ENCODE measurements at regions not wholly inside any gene's neighbourhood (a gene's known extent, or its start where the extent isn't known, plus 50 kb on each side); places are given as distances from the start of the nearest gene placed in this dataset.
A peak's percentile ranks its signal among the peaks of the same experiment; 100 is the strongest.

DNA sequence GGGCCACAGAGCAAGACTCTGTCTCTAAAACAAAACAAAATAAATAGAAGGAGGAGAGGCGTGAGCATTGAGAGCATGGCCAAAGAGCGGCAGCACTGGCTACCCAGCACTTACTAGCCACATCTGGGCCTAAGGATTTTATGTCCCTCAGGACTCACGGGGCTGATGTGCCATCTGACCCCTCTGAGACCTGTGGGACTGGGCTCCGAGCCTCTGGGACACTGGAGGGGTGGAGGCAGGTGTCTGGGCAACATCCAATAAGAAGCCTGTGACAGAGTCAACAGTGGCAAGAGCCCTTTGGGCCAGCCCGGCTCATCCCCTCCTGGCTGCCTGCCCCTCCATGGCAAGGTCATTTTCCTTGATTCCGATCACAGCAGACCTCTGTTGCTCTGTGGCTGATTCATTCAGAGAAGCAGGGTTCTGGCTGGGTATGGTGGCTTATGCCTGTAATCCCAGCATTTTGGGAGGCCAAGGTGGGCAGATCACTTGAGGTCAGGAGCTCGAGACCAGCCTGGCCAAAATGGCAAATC, 60.7 kb downstream of the RRM2 start:
- no peaks in the 10 kb centered on the region for H3K9me3 Mint-ChIP-seq
- no peaks in the 10 kb centered on the region for H3K27me3 Mint-ChIP-seq
- no peaks in the 10 kb centered on the region for H3K4me1 Mint-ChIP-seq (ENCODE audit: low read depth in 2 of 2)
- H3K4me3 Mint-ChIP-seq: no peak overlapping the region
- DNase-seq (no peak), ATAC-seq (replicated peaks) (no peak)
- no peaks in the 10 kb centered on the region for H3K36me3 Mint-ChIP-seq (ENCODE audit: insufficient read depth)
- H3K27ac Mint-ChIP-seq: no peak overlapping the region

DNA sequence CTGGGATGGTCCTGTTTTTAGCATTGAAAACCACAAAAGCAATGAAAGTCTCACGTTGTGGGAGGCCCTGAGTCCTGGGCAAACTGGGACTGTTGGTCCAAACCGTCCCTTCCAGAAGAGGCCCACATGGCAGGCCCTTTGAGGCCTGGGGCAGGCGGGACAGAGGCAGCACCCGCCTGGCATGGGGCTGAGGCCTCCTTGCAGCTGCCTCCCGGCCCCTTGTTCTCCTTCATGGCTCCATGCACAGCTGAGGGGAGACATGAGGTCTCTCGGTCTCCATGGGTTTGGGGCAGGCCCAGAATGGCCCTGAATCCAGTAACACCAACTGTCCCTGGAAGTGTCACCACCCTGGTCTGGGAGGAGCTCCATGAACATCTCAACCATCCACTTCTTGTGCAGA, 61.9 kb downstream of the RRM2 start:
- DNase-seq: no peak
- H3K27me3 Mint-ChIP-seq: no peaks in the 10 kb centered on the region
- H3K9me3 Mint-ChIP-seq: peaks cover 0 to under 1% of the 10 kb centered on the region in 2 donors
- no peaks in the 10 kb centered on the region for H3K36me3 Mint-ChIP-seq (ENCODE audit: insufficient read depth)
- no peaks in the 10 kb centered on the region for H3K4me1 Mint-ChIP-seq (ENCODE audit: low read depth in 2 of 2)
- no peak for ATAC-seq (replicated peaks)
- H3K27ac Mint-ChIP-seq: no peak overlapping the region
- no peak overlapping the region for H3K4me3 Mint-ChIP-seq

DNA sequence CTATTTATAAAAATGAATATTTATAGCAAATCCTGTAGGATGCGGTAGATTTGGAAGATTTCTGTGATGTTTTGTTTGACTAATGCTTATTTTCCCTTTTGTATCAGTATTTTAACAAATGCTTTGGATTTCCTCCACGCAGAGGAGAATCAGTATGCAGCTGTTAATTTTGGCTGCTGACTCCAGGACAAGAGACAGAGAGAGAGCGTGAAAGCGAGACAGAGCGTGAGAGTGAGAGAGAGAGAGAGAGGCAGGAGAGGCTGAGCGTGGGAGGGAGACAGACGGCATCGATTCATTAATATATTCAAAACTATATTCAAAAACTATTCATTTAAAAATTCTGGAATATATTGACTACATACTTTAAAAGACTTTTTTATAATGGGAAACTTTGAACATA, 62.5 kb downstream of the RRM2 start:
- ATAC-seq (replicated peaks) (no peak), DNase-seq (no peak)
- peaks cover 4 to 7% of the 10 kb centered on the region in 2 donors for H3K9me3 Mint-ChIP-seq
- H3K27me3 Mint-ChIP-seq: no peaks in the 10 kb centered on the region
- H3K36me3 Mint-ChIP-seq (ENCODE audit: insufficient read depth): no peaks in the 10 kb centered on the region
- peak overlapping the region in 1 of 2 donors; percentile 42 for H3K27ac Mint-ChIP-seq
- no peaks in the 10 kb centered on the region for H3K4me1 Mint-ChIP-seq (ENCODE audit: low read depth in 2 of 2)
- no peak overlapping the region for H3K4me3 Mint-ChIP-seq

DNA sequence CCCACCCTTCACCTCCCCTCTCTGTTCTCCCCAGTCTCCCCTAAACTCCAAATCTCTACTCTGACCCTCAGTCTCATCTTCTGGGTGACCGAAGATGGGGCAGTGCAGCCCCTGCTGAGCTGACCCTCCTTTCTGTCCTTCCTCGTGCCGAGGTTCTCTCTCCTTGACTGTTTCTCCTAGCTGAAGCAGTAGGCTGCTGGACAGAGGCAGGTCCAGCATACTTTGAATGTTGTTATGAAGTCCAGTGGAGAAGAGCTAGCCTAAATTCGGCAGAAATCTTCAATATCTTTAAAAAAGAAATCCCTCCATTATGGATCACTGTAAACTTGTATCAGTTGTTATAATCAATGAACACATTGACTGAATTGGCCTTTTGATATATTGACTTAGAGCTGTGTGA, 63.2 kb downstream of the RRM2 start:
- ATAC-seq (replicated peaks) (no peak), DNase-seq (no peak)
- Mint-ChIP-seq H3K4me1 (ENCODE audit: low read depth in 2 of 2) (peaks cover 2 to 4% of the 10 kb centered on the region in 2 donors), H3K36me3 (ENCODE audit: insufficient read depth) (no peaks in the 10 kb centered on the region), H3K27ac (peak overlapping the region in 1 of 2 donors; percentile 42), H3K4me3 (no peak overlapping the region), H3K27me3 (no peaks in the 10 kb centered on the region), H3K9me3 (peaks cover 8 to 14% of the 10 kb centered on the region in 2 donors)

DNA sequence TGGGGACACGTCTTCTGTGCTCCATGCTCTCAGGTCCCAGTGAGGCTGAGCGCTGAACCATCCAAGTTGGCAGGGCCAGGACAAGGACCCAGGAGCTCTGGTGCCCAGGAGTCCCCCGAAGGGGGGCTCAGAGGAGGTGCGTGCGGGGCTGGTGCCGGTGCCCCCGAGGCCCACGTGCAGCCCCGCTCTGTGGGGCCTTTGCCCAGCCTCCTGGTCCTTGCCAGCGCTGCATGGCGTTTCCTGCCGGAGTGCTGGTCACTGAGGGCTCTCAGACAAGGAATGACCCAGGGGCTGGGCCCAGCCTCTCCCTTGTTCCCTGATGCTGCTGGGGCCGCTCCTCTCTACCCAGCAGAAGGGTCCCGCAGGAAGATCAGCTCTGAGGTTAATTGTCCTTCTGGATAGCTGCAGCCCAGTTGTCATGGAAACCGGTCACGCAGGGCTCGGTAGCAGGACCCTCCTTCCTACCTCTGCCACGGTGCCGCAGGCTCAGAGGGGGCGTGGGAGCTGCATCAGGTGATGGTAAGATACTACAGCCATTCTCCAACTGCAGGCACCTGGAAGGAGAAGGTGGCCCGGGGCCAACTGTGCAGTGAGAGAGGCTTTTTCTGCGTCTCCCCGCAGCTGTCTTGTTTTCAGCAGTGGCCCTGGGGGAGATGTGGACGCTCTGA, 64.5 kb downstream of the RRM2 start:
- no peak for DNase-seq
- Mint-ChIP-seq H3K27me3 (no peaks in the 10 kb centered on the region), H3K4me3 (no peak overlapping the region), H3K36me3 (ENCODE audit: insufficient read depth) (no peaks in the 10 kb centered on the region), H3K27ac (no peak overlapping the region), H3K4me1 (ENCODE audit: low read depth in 2 of 2) (peaks cover 2 to 9% of the 10 kb centered on the region in 2 donors), H3K9me3 (peaks cover 8 to 16% of the 10 kb centered on the region in 2 donors)
- ATAC-seq (replicated peaks): no peak

DNA sequence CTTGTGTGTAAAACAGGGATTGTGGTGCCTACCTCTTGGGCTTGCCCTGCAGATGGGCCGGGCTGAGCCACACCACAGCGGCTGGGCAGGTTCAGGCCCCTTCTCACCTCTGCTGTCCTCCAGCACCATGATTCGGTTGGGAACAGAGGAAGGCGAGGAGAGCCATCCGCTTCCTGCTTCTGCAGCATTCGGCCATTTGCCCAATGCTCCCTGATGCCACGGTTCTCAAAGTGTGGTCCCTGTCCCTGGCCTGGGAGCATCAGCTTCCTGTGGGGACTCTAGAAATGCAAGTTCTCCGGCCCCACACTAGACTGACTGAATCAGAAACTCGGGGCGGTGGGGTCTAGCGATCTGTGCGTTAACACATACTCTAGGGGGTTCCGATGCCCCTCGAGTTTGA, 65.1 kb downstream of the RRM2 start:
- H3K27ac Mint-ChIP-seq: no peak overlapping the region
- peaks cover 8 to 16% of the 10 kb centered on the region in 2 donors for H3K9me3 Mint-ChIP-seq
- peaks cover 2 to 9% of the 10 kb centered on the region in 2 donors for H3K4me1 Mint-ChIP-seq (ENCODE audit: low read depth in 2 of 2)
- H3K36me3 Mint-ChIP-seq (ENCODE audit: insufficient read depth): no peaks in the 10 kb centered on the region
- no peaks in the 10 kb centered on the region for H3K27me3 Mint-ChIP-seq
- ATAC-seq (replicated peaks) (no peak), DNase-seq (no peak)
- no peak overlapping the region for H3K4me3 Mint-ChIP-seq

DNA sequence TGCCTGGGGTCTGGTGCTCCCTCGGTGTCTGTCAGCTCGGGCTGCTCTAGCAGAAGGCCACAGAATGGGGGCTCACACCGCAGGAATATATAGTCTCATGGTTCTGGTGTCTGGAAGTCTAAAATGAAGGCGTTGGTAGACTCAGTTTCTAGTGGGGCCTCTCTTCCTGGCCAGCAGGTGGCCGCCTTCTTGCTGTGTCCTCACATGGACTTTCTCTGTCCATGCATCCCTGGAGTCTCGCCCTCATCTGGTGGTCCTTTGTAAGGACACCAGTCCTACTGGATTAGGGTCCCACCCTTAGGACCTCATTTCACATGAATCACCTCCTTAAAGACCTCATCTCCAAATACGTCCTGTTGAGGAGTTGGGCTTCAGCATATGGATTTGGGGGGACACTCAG, 65.7 kb downstream of the RRM2 start:
- Mint-ChIP-seq H3K27ac (no peak overlapping the region), H3K4me3 (no peak overlapping the region), H3K9me3 (peaks cover 8 to 16% of the 10 kb centered on the region in 2 donors), H3K4me1 (ENCODE audit: low read depth in 2 of 2) (peaks cover 2 to 9% of the 10 kb centered on the region in 2 donors), H3K27me3 (no peaks in the 10 kb centered on the region), H3K36me3 (ENCODE audit: insufficient read depth) (no peaks in the 10 kb centered on the region)
- no peak for ATAC-seq (replicated peaks)
- no peak for DNase-seq

DNA sequence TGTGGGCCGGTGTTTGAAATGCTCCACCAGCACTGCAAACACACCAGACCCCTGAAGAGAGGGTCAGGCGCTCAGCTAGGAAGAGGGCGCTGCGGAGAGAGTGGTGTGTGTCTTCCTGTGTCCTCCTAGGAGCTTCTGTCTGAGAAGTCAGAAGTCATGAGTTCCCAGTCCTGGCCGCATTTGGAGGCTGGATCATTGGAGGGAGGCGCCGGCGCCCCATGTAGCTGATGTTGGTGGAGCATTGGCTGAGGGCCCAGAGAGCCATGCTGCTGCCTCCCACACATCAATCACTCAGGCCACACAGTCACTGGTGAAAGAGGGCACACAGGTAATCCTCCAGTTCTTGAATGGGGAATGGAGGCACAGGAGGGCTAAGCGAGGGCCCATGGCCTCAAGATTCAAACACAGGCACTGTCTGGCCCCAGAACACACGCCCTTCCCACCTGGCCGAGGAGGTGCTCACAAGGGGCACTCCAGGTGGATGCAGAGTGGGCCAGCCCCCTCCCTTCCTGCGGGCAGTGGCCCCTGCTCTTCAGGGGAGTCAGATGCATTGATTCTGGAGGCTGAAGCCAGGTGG, 66.3 kb downstream of the RRM2 start:
- H3K9me3 Mint-ChIP-seq: peaks cover 8 to 16% of the 10 kb centered on the region in 2 donors
- no peak for ATAC-seq (replicated peaks)

DNA sequence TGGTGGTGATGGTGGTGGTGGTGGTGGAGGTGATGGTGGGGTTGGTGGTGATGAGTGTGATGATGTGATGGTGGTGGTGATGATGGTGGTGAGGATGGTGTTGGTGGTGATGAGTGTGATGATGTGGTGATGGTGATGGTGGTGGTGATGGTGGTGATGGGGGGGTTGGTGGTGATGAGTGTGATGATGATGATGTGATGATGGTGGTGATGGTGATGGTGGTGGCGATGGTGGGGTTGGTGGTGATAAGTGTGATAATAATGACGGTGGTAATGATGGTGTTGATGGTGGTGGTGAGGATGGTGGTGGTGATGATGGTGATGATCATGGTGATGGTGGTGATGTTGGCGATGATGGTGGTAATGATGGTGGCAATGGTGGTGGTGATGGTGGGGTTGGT, 67.7 kb downstream of the RRM2 start:
- DNase-seq (no peak), ATAC-seq (replicated peaks) (no peak)
- peaks cover 8 to 16% of the 10 kb centered on the region in 2 donors for H3K9me3 Mint-ChIP-seq
- no peak overlapping the region for H3K4me3 Mint-ChIP-seq
- no peaks in the 10 kb centered on the region for H3K36me3 Mint-ChIP-seq (ENCODE audit: insufficient read depth)
- H3K27me3 Mint-ChIP-seq: no peaks in the 10 kb centered on the region
- peak overlapping the region; percentile 7 to 61 for H3K27ac Mint-ChIP-seq
- peaks cover 2 to 9% of the 10 kb centered on the region in 2 donors for H3K4me1 Mint-ChIP-seq (ENCODE audit: low read depth in 2 of 2)

More for the DNA sequence above, 66.3 kb downstream of the RRM2 start:
- Mint-ChIP-seq H3K27me3 (no peaks in the 10 kb centered on the region), H3K36me3 (ENCODE audit: insufficient read depth) (no peaks in the 10 kb centered on the region), H3K4me3 (no peak overlapping the region), H3K27ac (peak overlapping the region in 1 of 2 donors; percentile 52), H3K4me1 (ENCODE audit: low read depth in 2 of 2) (peaks cover 2 to 9% of the 10 kb centered on the region in 2 donors)
- DNase-seq: no peak

DNA sequence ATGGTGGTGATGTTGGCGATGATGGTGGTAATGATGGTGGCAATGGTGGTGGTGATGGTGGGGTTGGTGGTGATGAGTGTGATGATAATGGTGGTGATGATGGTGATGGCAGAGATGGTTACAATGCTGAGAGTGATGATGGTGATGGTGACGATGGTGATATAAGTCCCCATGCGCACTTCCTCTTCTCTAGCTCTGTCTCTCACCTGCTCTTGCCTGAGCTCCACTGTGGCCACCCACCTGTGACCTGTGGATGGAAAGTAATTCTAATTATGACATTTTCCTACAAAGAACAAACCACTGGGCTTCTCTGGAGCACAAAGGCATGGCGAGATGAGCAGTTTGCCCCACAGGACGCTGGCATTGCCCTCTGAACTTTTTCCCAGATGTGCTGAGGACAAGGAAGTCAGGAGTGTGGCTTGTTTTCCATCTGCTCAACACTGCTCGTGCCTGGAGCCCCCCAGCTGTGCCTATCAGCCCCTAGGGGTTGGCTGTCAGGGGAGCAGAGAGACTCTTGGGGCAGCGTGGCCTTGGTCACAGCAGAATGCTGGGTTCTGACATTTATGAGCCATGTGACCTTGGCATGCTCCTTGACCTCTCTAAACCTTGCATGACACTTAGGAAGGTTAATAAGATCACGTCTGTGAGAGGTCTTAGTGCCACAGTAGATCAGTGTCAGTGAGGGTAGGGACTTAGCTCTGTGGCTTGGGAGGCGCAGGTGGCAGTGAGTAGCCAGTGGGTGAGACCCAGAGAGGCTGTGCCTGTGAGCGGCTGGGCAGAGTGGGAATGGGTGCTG, 68.4 kb downstream of the RRM2 start:
- H3K9me3 Mint-ChIP-seq: peaks cover 8 to 16% of the 10 kb centered on the region in 2 donors
- H3K27me3 Mint-ChIP-seq: no peaks in the 10 kb centered on the region

DNA sequence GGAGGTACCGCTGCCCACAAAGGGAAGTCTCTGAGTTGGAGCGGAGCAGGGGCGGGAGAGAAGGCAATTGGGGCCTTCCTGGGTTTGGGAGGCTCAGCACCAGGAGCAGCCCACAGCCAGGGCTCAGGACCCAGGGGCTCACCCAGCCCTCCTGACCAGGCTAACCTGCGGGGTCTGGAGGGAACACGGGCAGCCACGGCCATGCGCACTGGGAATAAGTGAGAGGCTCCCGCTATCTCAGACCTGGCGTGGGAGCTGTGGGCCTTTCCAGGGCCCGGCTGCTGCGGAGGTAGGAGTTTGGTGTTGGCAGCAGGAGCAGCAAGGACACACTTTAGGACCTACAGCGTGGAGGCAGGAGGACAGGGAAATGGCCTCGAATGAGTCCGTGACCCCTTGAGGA, 69.0 kb downstream of the RRM2 start:
- Mint-ChIP-seq H3K27ac (no peak overlapping the region), H3K36me3 (ENCODE audit: insufficient read depth) (no peaks in the 10 kb centered on the region), H3K27me3 (no peaks in the 10 kb centered on the region), H3K4me1 (ENCODE audit: low read depth in 2 of 2) (peaks cover 2 to 9% of the 10 kb centered on the region in 2 donors), H3K9me3 (peaks cover 8 to 16% of the 10 kb centered on the region in 2 donors), H3K4me3 (no peak overlapping the region)
- no peak for ATAC-seq (replicated peaks)
- no peak for DNase-seq

More for the DNA sequence above, 68.4 kb downstream of the RRM2 start:
- H3K36me3 Mint-ChIP-seq (ENCODE audit: insufficient read depth): no peaks in the 10 kb centered on the region
- no peak for DNase-seq
- peak overlapping the region; percentile 7 to 61 for H3K27ac Mint-ChIP-seq
- no peak overlapping the region for H3K4me3 Mint-ChIP-seq
- ATAC-seq (replicated peaks): no peak
- H3K4me1 Mint-ChIP-seq (ENCODE audit: low read depth in 2 of 2): peaks cover 2 to 9% of the 10 kb centered on the region in 2 donors

DNA sequence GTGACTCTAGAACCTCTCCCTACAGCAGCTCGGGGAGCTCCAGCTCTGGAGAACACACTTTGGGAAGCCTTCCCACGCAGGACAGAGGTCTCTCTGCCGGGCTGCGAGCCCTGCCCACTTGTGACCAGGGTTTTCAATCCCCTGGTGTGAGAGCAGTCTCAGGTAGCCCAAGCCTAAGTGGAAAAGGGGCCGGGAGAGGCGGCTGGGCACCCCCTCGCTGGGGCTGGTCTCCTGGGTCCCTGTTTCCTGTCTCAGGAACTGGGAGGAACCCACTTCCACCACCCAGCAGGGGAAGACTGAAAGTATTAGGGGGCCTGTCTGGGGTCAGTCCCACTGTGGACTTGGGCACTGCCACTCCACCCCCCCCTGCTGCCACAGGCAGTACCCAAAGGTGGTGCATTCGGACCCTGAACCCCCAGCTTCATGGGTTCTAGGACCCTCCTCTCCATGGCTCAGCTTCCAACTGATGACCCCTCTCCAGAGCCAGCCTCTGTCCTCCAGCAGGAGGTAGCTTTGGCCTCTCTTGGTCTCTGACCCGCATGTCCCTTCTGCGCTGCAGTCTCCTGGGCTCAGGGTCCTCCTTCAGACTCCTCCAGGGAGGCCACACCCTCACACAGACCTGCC, 70.0 kb downstream of the RRM2 start:
- no peaks in the 10 kb centered on the region for H3K36me3 Mint-ChIP-seq (ENCODE audit: insufficient read depth)
- no peak for DNase-seq
- no peak overlapping the region for H3K27ac Mint-ChIP-seq
- H3K4me1 Mint-ChIP-seq (ENCODE audit: low read depth in 2 of 2): peaks cover 2 to 9% of the 10 kb centered on the region in 2 donors
- no peak overlapping the region for H3K4me3 Mint-ChIP-seq
- ATAC-seq (replicated peaks): no peak
- peaks cover 8 to 16% of the 10 kb centered on the region in 2 donors for H3K9me3 Mint-ChIP-seq
- no peaks in the 10 kb centered on the region for H3K27me3 Mint-ChIP-seq

DNA sequence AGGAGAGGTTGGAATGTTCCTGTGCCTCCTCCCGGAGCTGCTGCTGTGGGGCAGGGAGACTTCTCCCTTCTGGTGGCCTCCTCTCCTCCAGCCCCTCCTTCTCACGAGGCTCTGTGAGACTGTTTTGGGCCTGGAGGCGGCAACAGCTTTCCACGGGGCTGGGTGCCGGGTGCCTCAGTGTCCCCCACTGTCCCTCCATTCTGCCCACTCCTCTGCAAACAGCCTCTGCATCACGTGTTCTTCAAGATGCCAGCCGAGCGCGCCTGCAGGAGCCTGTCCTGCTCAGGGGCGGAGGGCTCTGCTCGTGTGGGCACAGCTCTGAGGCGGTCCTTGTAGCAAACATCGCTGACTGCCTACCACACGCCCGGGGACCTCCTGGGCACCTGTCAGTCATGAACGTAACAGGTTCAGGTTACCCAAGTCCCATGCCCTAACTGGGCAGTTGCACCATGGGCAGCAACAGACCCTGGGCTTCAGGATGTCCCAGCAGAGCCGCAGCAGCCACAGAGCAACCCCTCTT, 70.8 kb downstream of the RRM2 start:
- H3K4me3 Mint-ChIP-seq: no peak overlapping the region

More for the DNA sequence above, 70.8 kb downstream of the RRM2 start:
- peaks cover 8 to 16% of the 10 kb centered on the region in 2 donors for H3K9me3 Mint-ChIP-seq
- no peaks in the 10 kb centered on the region for H3K27me3 Mint-ChIP-seq
- DNase-seq (no peak), ATAC-seq (replicated peaks) (no peak)
- peak overlapping the region in 1 of 2 donors; percentile 12 for H3K27ac Mint-ChIP-seq
- peaks cover 2 to 9% of the 10 kb centered on the region in 2 donors for H3K4me1 Mint-ChIP-seq (ENCODE audit: low read depth in 2 of 2)
- H3K36me3 Mint-ChIP-seq (ENCODE audit: insufficient read depth): no peaks in the 10 kb centered on the region
